ENCODE measurements at regions not wholly inside any gene's neighbourhood (a gene's known extent, or its start where the extent isn't known, plus 50 kb on each side); places are given as distances from the start of the nearest gene placed in this dataset.

GRCh38 chr12:65535946-65536345 lies 257.5 kb downstream of the MSRB3 start:
- no peak for TF ChIP-seq CTCF (IDR thresholded peaks at IDR 0.05; ENCODE audit: insufficient read depth, low read length, poor library complexity, severe bottlenecking)
- no peak for TF ChIP-seq EZH2phosphoT487 (conservative IDR thresholded peaks at IDR 0.05; ENCODE audit: low read length)
